HG02588 (cell line): ENCODE measurements at regions not wholly inside any gene's neighbourhood (a gene's known extent, or its start where the extent isn't known, plus 50 kb on each side); places are given as distances from the start of the nearest gene placed in this dataset.

ENCODE experiments used
- ATAC-seq: cut with Tn5 transposase; IDR thresholded peaks from one replicate; pipeline ENCODE4 v1.9.1; 2021; ENCODE audit warnings: mild to moderate bottlenecking, moderate library complexity; ENCODE audit not compliant: unreplicated experiment

- ATAC-seq, result no peak
Observed at GRCh38 chr14:71588576-71589215, 343.5 kb upstream of the RGS6 start.

GRCh38 chr14:71589609-71590008, 342.6 kb upstream of the RGS6 start:
- ATAC-seq, result no peak

DNA sequence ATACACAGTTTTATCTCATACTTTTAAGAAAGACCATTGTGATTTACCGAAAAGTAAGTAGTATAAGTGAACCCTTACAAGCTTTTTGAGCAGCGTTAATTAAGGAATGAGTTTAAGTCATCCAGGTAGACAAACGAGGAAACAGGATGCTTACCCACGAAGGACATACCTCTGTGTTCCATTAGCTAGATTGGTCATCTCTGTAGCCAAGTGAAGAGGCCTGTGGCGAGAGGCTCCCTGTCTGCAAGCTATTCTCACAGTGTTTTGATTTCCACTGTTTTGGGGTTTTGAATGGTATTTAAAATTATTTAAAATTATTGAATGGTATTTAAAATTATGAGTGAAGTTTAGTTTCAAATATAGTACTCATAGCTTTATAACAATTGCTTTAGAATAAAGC, 342.1 kb upstream of the RGS6 start:
- ATAC-seq, result no peak

- ATAC-seq, result no peak
Observed at GRCh38 chr14:71591231-71591630, 341.0 kb upstream of the RGS6 start.

GRCh38 chr14:71591929-71592328, 340.3 kb upstream of the RGS6 start:
- ATAC-seq, result no peak

GRCh38 chr14:71592361-71592760, 339.9 kb upstream of the RGS6 start:
- ATAC-seq, result no peak

GRCh38 chr14:71593966-71594365, 338.3 kb upstream of the RGS6 start:
- ATAC-seq, result no peak

- ATAC-seq, result no peak
Observed at GRCh38 chr14:71594821-71595220, 337.4 kb upstream of the RGS6 start.

GRCh38 chr14:71595441-71595840, 336.8 kb upstream of the RGS6 start:
- ATAC-seq, result no peak

- ATAC-seq, result no peak
Observed at GRCh38 chr14:71597287-71597920, 334.8 kb upstream of the RGS6 start.

- ATAC-seq, result no peak
Observed at GRCh38 chr14:71597955-71598660, 334.1 kb upstream of the RGS6 start.

GRCh38 chr14:71600309-71600708, 331.9 kb upstream of the RGS6 start:
- no peak for ATAC-seq

- no peak for ATAC-seq
Observed at GRCh38 chr14:71602524-71602923, 329.7 kb upstream of the RGS6 start.

DNA sequence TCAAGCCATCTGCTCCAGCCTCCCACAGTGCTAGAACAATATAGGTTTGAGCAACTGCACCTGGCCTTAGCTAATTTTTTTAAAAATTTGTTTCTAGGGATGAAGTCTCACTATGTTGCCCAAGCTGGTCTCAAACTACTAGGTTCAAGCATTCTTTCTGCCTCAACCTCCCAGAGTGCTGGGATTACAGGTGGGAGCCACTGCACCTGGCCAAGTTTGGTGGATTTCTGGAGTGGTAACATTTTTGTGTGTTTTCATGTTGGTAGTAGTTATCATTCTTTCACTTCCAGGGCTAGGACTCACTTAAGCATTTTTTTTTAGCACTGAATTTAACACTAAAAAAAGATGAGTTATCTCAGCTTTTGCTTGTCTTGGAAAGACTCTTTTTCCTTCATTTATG, 328.0 kb upstream of the RGS6 start:
- ATAC-seq, result no peak

GRCh38 chr14:71606064-71606463, 326.2 kb upstream of the RGS6 start:
- no peak for ATAC-seq

- ATAC-seq, result no peak
Observed at GRCh38 chr14:71606575-71606974, 325.7 kb upstream of the RGS6 start.

- ATAC-seq, result no peak
Observed at GRCh38 chr14:71607056-71607455, 325.2 kb upstream of the RGS6 start.

DNA sequence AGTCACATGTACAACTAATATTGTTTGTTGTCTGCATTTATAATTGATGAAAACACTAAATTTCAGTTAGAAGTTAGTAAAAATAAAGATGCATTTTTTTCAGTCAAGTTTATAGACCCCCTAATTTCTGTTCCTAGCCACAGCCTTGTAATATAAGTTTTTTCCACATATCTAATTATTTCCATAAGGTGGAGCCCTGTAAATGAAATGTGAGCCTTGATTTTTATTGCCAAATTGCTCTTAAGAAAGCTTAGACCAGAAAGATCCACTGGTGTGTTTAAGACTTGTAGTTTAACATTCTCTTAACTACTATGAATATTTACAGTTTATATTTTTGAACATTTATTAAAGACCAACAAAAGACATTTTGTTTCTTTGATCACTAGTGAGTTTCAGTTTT, 322.1 kb upstream of the RGS6 start:
- no peak for ATAC-seq

DNA sequence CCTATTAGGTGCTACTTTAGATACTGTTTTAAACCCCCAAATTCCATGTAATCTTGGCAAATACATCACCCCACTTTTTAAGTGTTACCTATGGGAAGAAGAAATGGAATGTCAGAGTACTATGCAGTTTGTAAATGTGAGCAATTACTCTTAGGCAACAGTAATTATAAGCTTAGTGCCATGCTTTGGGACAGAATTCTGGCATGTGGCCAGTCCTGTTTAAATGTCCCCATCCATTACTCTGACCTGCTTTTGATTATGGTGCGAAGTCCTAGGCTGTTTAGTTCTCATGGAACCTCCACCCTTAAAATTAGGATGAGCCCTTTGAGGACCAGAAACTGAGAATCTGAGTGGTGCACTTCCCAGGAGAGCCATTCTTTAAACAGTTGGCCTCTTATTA, 321.4 kb upstream of the RGS6 start:
- no peak for ATAC-seq

- no peak for ATAC-seq
Observed at GRCh38 chr14:71613168-71613567, 319.1 kb upstream of the RGS6 start.

GRCh38 chr14:71616013-71616412, 316.2 kb upstream of the RGS6 start:
- ATAC-seq, result no peak

GRCh38 chr14:71618047-71618446, 314.2 kb upstream of the RGS6 start:
- no peak for ATAC-seq
